Fibroblast of pulmonary artery (primary cell): ENCODE measurements at regions not wholly inside any gene's neighbourhood (a gene's known extent, or its start where the extent isn't known, plus 50 kb on each side); places are given as distances from the start of the nearest gene placed in this dataset.

Experiments
- DNase-seq: peaks from one replicate; pipeline ENCODE4 v3.0.0-alpha.2; 2010; ENCODE audit warnings: low read depth
- H3K4me3 ChIP-seq: replicated peaks from 2 replicates; pipeline ENCODE4 v1.5.1; 2011; ENCODE audit warnings: low read depth, mild to moderate bottlenecking, control low read depth, low read length, moderate library complexity
- CTCF ChIP-seq: IDR thresholded peaks from 2 replicates; pipeline ENCODE4 v1.5.1; 2011; ENCODE audit warnings: mild to moderate bottlenecking, control low read depth, low read length, inconsistent platforms; ENCODE audit errors: missing control alignments

- no peak for DNase-seq
Observed at GRCh38 chr5:107203243-107203642, 467.5 kb downstream of the EFNA5 start.

GRCh38 chr5:107199756-107200155 lies 471.0 kb downstream of the EFNA5 start:
- no peak for DNase-seq
- TF ChIP-seq CTCF, result no peak
- H3K4me3 ChIP-seq, result no peak overlapping the region

More at GRCh38 chr5:107203243-107203642, 467.5 kb downstream of the EFNA5 start:
- H3K4me3 ChIP-seq, result no peak overlapping the region
- TF ChIP-seq CTCF, result no peak

DNA sequence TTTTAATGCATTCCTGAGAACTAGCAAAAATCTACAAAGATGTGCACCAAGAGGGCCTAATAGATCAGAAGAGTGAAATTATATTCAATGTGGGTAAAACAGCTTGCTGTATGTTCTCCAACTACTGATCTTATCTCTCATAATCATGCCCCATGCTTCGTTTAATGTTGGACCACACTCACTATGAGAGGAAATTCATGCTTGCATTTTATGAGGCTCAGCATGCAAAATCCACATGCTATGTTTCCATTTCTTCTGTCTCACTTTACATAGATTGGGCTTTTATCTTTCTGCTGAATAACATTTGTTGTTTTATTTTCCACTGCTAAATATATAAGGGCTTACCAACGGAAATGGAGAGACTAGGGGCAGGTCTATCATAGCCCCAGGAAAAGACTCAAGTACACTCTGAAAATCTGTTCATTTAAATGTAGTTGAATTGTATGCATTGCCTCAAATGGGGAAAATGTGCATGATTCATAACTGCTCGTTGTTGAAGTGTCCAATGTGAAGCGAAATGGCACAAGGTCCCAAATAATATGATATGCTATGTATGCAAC lies 474.2 kb downstream of the EFNA5 start:
- no peak overlapping the region for H3K4me3 ChIP-seq
- DNase-seq, result no peak
- no peak for TF ChIP-seq CTCF

DNA sequence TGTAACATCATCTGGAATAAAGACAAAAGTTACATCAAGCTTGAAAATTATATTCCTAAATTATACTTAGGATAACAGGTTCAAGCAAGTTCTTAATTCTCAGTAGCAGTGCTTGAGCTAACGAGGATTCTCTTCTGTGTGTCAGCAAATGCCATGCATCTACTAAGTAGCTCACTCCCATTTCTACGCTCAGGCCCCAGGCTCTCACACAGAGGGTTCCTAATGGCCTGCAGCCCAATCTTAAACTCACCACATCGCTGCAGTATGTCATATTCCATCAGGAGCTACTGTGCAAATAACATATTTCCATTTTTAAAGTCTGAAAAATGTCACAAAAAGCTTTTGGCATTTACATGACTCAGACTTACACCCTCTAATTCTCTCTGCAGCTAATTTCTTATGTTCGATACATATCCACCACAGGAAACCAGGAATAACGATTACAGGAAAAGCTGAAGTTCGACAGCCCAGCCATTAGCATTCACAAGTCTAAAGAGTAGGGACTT lies 474.8 kb downstream of the EFNA5 start:
- no peak for TF ChIP-seq CTCF
- no peak for DNase-seq
- H3K4me3 ChIP-seq, result no peak overlapping the region

DNA sequence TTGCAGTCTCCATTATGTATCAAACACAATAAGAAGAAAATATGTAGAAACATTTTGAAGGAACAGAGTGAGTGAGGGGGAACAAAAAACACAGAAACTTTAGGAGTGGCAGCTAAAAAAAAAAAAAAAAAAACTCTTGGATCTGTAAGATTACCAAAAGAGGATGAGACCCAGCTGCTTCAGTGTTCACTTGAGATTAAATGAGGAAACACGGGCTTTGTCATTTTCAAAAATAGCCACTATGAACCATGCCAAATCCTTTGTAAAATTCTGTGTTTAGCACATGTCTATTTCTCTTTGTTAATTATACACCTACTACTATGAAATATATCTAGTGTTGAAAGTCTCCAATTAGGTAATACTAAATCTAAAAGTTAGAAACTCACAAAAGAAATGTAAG lies 485.9 kb downstream of the EFNA5 start:
- TF ChIP-seq CTCF, result no peak
- DNase-seq, result no peak
- H3K4me3 ChIP-seq, result no peak overlapping the region

GRCh38 chr5:107184066-107184465 lies 486.7 kb downstream of the EFNA5 start:
- H3K4me3 ChIP-seq, result no peak overlapping the region
- TF ChIP-seq CTCF, result no peak
- peak; percentile 28 for DNase-seq

DNA sequence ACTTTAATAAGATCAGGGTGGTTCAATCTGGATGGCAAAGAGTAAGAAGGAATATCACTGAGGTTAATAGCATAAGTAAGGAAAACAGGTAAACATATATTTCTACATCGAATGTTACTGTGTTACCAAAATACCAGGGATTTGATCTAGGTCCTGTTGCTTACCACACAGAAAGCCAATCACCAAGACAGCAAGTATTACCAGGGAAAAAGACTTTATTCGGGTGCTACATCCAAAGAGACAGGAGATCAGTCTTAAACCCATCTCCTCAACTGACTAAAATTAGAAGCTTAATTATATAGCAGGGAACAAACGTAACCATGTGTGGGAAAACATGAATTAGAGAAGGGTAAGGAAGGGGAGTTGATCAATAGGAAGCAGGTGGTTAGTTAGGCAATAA lies 500.1 kb downstream of the EFNA5 start:
- no peak for DNase-seq
- no peak for TF ChIP-seq CTCF
- H3K4me3 ChIP-seq, result no peak overlapping the region
